Lower leg skin (tissue), 4 donors: ENCODE measurements at regions not wholly inside any gene's neighbourhood (a gene's known extent, or its start where the extent isn't known, plus 50 kb on each side); places are given as distances from the start of the nearest gene placed in this dataset.

Experiments
- DNase-seq, 2 donors: peaks; one replicate each; pipeline ENCODE4 v3.0.0-alpha.2; 2019; ENCODE audit warnings: low spot score in 2 of 2
- H3K4me3 ChIP-seq: fragments of 200-600 bp; sonication (generic); 2 replicates; pipeline ENCODE4 v1.5.1; 2017; ENCODE audit warnings: mild to moderate bottlenecking, low read depth; ENCODE audit not compliant: poor library complexity, severe bottlenecking
- POLR2A ChIP-seq, 2 donors: fragments of 450-650 bp; IDR thresholded peaks; one replicate each; pipeline ENCODE4 v1.6.1; 2016 to 2017; ENCODE audit warnings: antibody characterized with exemption in 2 of 2, mild to moderate bottlenecking in 1 of 2, moderate library complexity in 1 of 2
- WGBS, 2 donors: methylation state at CpG; one replicate each; pipeline ENCODE4 v1.1.5; 2018; 5-methylcytosine and 5-hydroxymethylcytosine counted together
- intact Hi-C: fragments of 100-400 bp; cut with DNase I; formaldehyde crosslinking; loops from one replicate; pipeline ENCODE4 v1.15.0; 2023; ENCODE audit warnings: low total_unique reads
- TF ChIP-seq, protein P1 (sequence below), 3 donors: fragments of 450-650 bp; IDR thresholded peaks; one replicate each; pipeline ENCODE4 v1.5.1; 2016; ENCODE audit warnings: antibody characterized with exemption in 3 of 3, mild to moderate bottlenecking in 3 of 3, moderate library complexity in 2 of 3

DNA sequence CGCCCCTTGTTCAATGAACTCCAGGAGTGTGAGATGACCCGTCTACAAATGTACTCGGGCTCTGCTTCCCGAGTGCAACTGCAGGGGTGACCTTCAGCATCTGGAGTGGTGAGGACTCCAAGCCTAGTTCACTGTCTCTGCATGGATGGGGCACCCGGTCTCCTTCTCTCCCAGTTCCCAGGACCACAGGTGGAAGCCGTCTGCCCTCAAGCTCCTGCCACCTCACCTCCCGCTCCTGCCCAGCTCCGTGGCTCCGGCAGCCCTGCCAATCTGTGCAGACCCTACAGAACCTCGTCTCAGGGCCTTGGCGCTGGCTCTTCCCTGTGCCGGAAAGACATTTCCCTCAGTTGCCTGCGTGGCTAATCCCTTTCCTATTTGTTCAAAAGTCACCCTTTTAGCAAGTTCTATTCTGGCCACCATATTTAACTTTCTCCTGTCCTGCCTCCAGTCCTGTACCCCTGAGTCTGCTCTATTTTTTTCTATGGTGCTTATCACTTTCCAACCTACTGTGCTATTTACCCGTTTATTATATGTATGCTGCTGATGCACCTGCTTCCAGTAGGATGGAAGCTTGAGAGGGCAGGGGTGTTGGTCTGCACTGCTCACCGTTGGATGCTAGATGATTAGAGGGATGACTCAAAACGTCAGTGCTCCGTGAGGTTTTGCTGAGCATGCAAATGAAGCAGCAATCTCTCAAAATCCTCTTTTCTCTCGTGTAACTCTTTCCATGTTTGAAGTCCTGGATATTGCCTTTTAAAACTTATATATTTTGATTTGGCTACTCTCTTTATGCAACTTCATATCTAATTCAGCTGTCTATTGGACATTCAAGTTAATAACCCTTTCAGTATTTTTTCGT, 641.4 kb downstream of the ACTR3B start:
- intact Hi-C loops: no loop called here
- 84 to 87% methylated on average over 19 of the region's 19 CpGs for WGBS, 2 donors
- no peak for TF ChIP-seq POLR2A (IDR thresholded peaks at IDR 0.05)
- TF ChIP-seq, protein P1, sequence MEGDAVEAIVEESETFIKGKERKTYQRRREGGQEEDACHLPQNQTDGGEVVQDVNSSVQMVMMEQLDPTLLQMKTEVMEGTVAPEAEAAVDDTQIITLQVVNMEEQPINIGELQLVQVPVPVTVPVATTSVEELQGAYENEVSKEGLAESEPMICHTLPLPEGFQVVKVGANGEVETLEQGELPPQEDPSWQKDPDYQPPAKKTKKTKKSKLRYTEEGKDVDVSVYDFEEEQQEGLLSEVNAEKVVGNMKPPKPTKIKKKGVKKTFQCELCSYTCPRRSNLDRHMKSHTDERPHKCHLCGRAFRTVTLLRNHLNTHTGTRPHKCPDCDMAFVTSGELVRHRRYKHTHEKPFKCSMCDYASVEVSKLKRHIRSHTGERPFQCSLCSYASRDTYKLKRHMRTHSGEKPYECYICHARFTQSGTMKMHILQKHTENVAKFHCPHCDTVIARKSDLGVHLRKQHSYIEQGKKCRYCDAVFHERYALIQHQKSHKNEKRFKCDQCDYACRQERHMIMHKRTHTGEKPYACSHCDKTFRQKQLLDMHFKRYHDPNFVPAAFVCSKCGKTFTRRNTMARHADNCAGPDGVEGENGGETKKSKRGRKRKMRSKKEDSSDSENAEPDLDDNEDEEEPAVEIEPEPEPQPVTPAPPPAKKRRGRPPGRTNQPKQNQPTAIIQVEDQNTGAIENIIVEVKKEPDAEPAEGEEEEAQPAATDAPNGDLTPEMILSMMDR (IDR thresholded peaks at IDR 0.05): no peak
- DNase-seq: no peak
- H3K4me3 ChIP-seq: no peak overlapping the region

DNA sequence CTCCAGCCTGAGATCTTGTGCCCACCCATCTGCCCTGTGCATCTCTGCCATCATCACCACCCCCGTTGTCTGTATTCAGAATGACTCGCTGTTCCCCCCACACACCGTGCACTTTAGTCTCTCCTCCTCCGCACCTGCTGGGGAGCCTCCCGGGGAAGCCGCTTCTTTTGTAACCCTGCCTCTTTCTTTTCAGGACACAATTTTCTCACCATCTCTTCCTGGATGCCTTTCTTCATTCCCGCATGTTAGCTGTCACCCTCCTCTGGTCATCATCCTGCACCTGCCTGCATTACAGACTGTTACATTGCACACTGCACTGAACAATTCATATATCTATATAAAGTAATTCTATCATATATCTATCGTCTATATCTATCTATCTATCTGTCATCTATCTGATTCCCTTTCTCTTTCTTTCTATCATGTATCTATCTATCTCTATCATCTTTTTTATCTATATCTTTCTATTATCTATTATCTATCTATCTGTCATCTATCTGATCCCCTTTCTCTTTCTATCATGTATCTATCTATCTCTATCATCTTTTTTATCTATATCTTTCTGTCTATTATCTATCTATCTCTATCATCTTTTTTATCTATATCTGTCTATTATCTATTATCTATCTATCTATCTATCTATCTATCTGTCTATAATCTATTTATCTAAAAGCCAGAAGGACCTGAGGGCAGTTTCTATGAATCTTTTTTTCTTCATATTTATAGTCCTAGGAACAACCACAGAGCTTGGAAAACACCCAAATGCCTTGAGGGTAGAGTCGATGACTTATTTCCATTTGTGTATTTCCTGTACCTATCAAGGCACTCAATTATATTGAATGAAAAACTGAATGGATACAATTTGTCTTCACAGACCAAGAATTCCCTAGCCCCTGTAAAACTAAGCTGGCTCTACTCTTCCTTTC, 642.5 kb downstream of the ACTR3B start:
- DNase-seq: no peak
- WGBS, 2 donors: 78 to 80% methylated on average over 9 of the region's 9 CpGs
- H3K4me3 ChIP-seq: no peak overlapping the region
- intact Hi-C loops: no loop called here
- no peak for TF ChIP-seq POLR2A (IDR thresholded peaks at IDR 0.05)
- TF ChIP-seq, protein P1 (IDR thresholded peaks at IDR 0.05): no peak

DNA sequence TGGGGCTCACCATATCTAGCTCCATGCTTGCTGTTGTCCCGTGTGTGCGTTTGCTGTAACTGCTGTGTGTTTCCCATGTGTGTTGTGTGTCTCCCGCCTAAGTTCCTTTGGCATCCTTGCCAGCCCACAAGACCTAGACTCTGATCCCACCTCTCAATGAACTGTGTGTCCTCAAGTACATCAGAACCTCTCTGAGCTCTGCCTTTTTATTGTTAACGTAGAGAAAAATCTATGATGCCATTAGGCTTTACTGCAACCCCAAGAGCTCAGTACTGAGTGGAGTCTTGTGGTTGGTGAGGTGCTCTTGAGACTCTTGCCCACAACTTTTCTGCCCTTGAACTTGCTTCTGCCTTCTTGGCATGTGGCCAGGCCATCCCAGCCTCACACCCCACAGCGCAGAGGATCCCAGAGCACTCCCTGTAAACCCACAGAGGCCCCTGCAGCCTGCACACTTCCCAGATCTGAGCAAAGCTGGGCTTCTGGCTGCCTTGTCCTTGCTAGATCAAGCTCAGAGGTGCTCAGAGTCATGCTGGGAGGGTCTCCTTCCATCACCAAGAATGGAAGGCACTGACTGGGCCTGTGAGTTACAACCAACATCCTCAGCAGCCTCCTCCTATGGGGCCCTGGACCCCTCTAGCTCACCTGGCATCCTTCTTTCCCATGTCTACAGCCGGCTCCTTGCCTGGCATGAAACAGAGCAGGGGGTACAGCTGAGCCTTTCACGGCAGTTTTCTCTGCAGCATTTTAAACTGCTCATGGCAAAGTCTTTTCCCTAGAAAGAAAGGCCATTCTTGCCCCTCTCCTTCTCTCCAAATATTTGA, 643.4 kb downstream of the ACTR3B start:
- TF ChIP-seq, protein P1 (IDR thresholded peaks at IDR 0.05): no peak
- no peak for TF ChIP-seq POLR2A (IDR thresholded peaks at IDR 0.05)
- WGBS, 2 donors: 89 to 96% methylated on average over 7 of the region's 7 CpGs
- intact Hi-C loops: no loop called here
- no peak for DNase-seq
- H3K4me3 ChIP-seq: no peak overlapping the region

DNA sequence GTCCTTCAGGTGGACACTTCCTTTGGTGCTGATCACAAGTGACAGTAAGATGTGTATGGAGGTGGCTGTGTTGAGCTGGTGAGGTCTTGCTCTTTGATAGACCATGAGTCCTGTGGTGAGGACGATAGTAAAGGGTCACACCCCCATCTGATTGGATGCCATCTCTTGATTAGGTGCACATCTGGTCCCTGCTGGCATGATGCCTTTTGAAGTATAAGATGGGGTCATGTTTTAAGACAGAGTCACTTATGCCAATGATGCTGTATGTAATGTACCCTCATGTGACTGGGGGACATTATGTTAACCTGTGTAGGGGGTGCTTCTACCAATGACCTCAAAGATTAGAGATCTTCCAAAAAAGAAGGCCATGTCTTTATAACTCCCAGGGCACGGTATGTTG, 644.6 kb downstream of the ACTR3B start:
- 79 to 83% methylated on average over 2 of the region's 2 CpGs for WGBS, 2 donors
- DNase-seq: peak in 1 of 2 donors; percentile 18
- H3K4me3 ChIP-seq: no peak overlapping the region
- TF ChIP-seq, protein P1 (IDR thresholded peaks at IDR 0.05): no peak
- TF ChIP-seq POLR2A (IDR thresholded peaks at IDR 0.05): no peak
- intact Hi-C loops: no loop called here

DNA sequence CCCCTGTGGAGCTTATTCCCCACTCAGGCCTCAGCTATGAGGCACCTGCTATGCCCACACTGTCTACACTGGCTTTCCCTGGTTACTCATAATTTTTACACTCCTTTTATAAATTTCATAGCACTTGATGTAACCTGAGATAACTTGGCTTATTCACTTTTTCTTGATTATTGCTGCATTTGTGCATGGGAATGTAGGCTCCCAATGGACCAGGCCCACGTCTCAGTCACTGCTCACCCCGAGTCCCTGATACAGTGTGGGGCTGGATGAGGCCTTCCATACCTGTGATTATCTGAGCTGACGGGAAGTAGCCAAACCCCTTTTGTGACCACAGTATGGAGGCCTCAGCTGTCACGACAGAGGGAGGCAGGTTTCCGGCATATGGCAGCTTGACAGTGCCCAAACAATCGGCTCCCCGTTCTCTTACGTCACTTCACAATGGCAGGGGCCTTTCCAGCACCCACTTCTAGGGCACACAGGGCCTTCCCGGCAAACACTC, 645.3 kb downstream of the ACTR3B start:
- no peak for TF ChIP-seq POLR2A (IDR thresholded peaks at IDR 0.05)
- TF ChIP-seq, protein P1 (IDR thresholded peaks at IDR 0.05): no peak
- WGBS, 2 donors: 94 to 96% methylated on average over 9 of the region's 9 CpGs
- peak in 1 of 2 donors; percentile 31 for DNase-seq
- H3K4me3 ChIP-seq: no peak overlapping the region
- intact Hi-C loops: no loop called here
